GM13977 (cell line): ENCODE measurements at regions not wholly inside any gene's neighbourhood (a gene's known extent, or its start where the extent isn't known, plus 50 kb on each side); places are given as distances from the start of the nearest gene placed in this dataset.

Experiments
- DNase-seq: peaks from one replicate; pipeline ENCODE4 v3.0.0; 2012; ENCODE audit warnings: low spot score
- CTCF ChIP-seq: IDR thresholded peaks from 2 replicates; pipeline ENCODE4 v1.5.1; 2012; ENCODE audit warnings: mild to moderate bottlenecking, control low read depth; ENCODE audit not compliant: insufficient read depth; ENCODE audit errors: extremely low read depth, missing control alignments
- in situ Hi-C: fragments of 300-500 bp; cut with MboI; formaldehyde crosslinking; loops from one replicate; pipeline ENCODE4 v1.12.0; 2022; ENCODE audit warnings: low sequenced_read_pairs, low pct_unique_long_range_greater_than_20kb, mixed read lengths, inconsistent platforms; ENCODE audit not compliant: unreplicated experiment

DNA sequence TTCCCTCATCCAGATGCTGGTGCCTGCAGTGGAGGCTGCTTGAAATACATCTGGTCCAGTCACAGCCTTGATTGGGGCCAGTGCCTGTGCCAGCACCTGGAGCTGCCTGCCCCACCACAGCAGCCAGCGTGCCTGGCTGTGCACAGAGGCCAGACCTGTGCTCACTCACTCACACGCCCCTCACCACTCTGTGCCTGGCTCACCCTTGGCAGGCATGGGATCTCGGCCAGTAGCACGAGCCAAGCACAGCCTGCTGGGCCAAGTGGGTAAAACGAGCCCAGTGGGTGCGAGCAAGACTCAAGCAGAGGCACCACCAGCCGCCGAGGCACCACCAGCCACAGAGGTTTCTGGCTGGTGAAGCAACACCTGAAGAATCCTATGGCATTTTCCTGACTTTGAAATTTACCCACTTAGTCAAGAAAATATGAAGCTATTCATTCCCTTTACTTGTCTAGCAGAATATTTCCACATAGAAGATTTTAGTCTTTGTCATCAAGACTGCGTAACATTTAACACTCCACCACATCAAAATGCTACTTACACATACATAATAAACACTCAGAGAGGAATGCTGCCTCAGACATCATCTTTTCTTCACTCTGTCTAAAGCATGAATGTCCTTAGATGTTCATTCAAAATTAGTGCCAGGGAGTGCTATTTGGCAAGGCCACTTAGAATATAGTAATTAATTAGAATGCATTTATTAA, 424.3 kb upstream of the FAT3 start:
- in situ Hi-C loops = no loop called here
- TF ChIP-seq CTCF = no peak
- no peak for DNase-seq

DNA sequence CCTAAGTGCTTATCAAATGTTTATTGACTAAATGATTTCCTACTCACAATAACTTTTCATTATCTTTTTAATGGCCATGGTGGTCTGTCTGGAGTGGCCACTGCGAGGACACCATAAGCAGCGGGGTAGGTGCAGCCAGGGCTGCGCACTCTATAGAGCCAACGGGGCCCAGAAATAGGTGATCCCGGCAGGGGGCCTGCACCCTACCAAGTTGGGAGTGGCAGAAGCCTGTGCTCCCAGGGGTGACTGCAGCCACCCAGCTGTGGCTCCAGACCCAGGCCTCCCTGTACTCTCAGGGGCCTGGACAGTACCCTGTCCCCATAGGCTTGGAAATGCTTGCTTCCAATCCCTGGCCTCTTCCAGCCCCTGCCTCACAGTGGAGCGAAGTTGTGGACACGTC, 426.4 kb upstream of the FAT3 start:
- in situ Hi-C loops = no loop called here
- no peak for TF ChIP-seq CTCF
- no peak for DNase-seq

- no peak for TF ChIP-seq CTCF
- in situ Hi-C loops = no loop called here
- DNase-seq = no peak
Measured at GRCh38 chr11:91796999-91797398, 427.6 kb upstream of the FAT3 start.

DNA sequence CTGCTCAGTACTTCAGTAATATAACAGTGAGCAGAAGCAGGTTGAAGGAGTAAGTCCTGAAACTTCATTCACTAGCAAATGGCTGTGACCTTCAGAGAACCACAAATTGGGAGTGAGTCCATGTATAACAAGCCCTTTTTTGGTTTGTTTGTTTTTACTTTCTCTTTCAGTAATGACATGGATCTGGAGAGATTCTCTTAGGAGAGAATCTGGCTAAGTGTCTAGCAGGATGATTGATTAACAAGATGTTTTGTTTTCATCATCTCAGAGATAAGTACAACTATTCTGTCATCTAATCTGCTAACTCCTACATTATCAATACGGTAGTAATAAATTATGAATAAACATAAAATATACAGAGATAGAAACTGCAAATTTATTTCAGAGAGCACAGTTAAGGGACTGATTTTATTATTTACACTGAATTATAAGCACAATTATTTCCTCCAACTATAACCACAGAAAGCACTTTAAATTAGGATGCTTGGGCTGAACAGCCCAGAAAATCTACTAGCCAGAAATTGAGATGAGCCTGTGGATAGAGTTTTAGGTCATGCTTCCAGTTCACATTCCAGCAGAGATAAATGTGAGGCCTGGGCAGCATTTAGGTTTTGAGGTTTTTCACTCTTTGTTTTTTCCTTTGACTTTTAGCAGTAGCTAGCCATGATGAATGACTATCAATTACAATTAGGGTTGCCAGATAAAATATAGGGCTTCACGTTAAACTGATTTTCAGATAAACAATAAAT, 429.3 kb upstream of the FAT3 start:
- no peak for DNase-seq
- no peak for TF ChIP-seq CTCF
- in situ Hi-C loops = no loop called here

- in situ Hi-C loops = no loop called here
- no peak for TF ChIP-seq CTCF
- DNase-seq = no peak
Measured at GRCh38 chr11:91794146-91794545, 430.5 kb upstream of the FAT3 start.

- in situ Hi-C loops = no loop called here
- no peak for TF ChIP-seq CTCF
- DNase-seq = no peak
Measured at GRCh38 chr11:91792779-91793262, 431.8 kb upstream of the FAT3 start.

DNA sequence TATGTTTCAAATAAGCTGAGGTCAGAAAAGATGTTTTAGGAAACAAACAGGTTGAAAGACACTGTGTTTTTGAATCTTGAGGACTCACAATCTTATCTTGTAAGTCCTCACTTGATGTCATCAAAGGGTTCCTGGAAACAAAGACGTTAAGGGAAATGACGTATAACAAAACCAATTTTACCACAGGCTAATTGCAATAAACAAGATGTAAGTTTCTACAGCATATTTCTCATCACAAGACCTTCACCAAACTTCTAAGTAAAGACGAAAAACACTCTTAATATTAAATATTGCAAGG, 433.5 kb upstream of the FAT3 start:
- no peak for DNase-seq
- no peak for TF ChIP-seq CTCF
- in situ Hi-C loops = no loop called here
